NK-92 treated with Interleukin-12 subunit alpha and Interleukin-12 subunit beta, amount 100 ng/mL, for 24 hours (cell line): ENCODE measurements at regions not wholly inside any gene's neighbourhood (a gene's known extent, or its start where the extent isn't known, plus 50 kb on each side); places are given as distances from the start of the nearest gene placed in this dataset.

ENCODE experiments used
- DNase-seq: peaks from one replicate; lab custom pipeline; 2025; lab: John Stamatoyannopoulos, UW

- DNase-seq = no peak
These were observed 104.0 kb upstream of the FRMD6 start for GRCh38 chr14:51547701-51548100.

DNA sequence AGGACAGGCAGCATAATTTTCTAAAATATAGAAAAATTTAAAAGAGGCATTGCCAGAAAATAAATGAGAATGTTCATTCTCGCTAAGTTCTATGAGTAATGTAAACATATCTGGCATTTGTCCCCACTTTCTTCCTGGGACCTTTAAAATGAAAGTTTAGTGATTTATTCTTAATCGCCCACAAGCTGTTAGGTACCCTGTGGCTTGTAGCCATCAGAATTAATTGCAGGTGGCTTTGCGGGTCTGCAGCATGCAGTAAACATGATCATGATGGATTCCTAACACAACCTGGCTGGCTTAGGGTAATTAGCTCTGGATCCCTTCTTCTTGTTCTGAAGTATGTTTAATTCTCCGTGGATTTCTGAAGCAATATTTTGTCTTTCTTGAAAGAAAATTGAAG, 103.5 kb upstream of the FRMD6 start:
- no peak for DNase-seq

DNA sequence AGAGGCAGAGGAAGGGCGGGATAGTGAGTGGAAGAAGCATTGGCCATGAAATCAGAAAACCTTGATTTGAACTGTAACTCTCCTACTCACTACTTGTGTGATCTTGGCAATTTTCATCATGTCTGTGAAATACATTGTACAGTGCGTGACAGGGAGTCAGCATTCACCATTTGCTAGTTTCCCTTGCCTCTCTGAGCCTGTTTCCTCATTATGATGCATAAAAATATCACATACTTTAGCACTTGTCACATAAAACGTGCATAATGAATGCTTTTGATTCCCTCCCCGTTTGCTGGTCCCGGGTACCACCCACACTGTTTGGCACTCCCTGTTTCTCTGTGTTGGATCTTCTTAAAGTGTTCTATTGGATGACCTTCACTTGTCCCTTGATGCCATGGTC, 101.1 kb upstream of the FRMD6 start:
- no peak for DNase-seq

GRCh38 chr14:51552275-51552674, 99.4 kb upstream of the FRMD6 start:
- DNase-seq = no peak

DNA sequence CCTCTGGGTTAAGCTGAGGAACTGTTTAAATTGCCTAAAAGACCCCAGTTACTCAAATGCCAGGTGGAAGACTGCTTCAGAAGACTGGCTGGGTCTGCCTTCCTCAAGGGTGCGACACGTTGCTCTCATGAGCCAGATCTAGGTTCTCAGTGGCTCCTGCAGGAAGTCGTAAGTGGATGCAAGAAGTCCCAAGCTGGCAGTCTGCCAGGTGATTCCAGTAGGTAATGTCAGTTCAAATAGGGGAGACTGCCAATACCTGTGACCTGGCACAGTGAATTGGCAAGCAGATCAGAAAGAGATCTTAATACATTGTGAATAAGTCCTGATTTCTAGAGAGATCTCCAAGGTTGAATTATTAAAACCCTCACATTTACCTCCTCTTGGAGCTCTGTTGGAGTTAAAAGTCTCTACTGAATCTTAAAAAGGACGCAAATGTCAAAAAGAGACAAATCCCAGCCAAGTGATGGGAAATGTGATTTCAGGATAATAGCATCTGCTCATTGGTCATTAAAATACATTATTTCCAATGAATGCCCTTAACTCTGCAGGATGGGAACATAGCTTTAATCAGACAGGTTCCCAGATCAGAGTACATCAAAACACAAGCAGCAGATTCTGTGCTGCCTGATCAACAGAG, 98.8 kb upstream of the FRMD6 start:
- no peak for DNase-seq

GRCh38 chr14:51554339-51554920, 97.3 kb upstream of the FRMD6 start:
- DNase-seq = no peak

DNA sequence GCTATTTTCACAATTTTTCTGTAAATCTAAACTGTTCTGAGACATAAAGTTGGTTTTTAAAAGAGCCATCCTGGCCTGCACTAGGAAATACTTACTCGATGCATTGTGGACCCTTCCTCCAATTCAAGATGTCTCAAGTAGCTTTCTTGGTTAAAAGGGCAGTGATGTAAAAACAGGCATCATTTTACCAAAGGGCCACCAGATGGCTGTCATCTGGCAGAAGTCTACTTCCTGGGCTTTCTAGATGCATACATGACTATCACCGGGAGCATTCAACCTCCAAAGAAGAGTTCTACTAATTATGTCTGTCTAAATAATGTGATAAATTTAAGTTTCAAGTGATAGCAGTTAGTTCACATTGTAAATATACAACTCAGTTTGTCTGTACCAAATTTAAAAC, 96.8 kb upstream of the FRMD6 start:
- DNase-seq = no peak

DNA sequence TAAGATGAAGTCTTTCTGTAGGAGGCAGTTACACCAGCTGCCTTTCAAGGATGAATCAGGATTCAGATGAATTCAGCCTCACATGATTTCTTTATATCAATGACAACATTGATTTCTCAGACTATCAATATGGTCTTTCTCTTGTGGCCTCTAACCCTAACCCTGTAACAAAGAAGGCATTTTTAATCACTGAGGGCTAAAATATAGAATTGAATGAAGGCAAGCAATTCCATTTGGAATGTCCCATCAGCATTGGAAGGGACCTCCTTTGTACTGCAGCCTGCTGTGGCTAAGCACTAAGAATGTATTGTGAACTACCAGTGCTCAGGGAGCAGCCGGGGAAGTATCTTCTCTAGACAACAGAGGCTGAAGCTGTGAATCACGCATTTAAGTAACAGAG, 90.6 kb upstream of the FRMD6 start:
- no peak for DNase-seq

DNA sequence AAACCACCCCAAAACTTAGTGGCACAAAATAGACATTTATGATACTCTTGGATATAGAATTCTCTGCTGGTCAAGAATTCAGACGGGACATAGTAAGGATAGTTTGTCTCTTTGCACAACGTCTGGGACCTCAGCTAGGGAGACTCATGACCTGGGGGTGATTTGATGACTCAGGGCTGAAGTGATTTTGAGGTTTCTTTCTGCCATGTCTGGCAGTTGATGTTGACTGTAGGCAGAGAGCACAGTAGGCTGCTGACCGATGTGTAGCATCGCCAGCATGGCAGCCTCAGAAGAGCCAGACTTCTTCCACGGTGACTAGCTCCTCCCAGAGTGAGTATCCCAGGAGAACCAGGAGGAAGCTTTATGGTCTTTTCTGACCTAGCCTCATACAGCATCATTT, 88.9 kb upstream of the FRMD6 start:
- DNase-seq = no peak

- no peak for DNase-seq
These were observed 88.2 kb upstream of the FRMD6 start for GRCh38 chr14:51563560-51563959.

- no peak for DNase-seq
These were observed 87.2 kb upstream of the FRMD6 start for GRCh38 chr14:51564460-51564859.

- DNase-seq = no peak
These were observed 86.6 kb upstream of the FRMD6 start for GRCh38 chr14:51564986-51565604.

DNA sequence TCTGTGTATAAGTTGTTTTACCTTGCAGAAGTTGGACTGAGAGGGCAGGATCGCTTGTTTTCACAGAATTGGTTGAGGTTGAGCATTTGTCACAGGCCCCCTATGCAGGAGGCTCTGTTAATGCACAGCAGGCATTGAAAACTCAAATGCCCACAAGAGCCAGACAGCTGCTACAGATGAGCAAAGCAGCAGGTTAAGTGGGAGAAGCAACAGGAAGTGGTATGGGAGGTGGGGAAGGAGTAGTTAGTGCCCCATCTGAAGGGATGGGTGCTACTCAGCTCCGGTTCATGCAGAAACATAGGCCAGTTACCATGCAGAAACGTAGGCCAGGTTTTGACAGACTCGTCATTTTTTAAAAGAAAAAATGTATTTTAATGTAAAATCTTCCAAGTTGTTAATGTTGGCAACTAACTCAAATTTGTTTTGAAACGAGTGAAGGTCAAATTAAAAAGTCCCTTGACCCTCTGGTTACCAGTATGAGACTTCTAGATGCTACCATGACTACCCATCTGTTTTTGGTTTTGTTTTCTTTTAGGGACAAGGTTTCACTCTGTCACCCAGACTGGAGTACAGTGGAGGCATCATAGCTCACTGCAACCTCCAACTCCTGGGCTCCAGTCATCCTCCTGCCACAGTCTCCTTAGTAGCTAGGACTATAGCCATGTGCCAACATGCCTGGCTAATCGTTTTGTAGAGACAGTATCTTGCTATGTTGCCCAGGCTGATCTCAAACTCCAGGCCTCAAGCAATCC, 84.7 kb upstream of the FRMD6 start:
- DNase-seq = no peak

- DNase-seq = no peak
These were observed 83.3 kb upstream of the FRMD6 start for GRCh38 chr14:51568366-51568765.

DNA sequence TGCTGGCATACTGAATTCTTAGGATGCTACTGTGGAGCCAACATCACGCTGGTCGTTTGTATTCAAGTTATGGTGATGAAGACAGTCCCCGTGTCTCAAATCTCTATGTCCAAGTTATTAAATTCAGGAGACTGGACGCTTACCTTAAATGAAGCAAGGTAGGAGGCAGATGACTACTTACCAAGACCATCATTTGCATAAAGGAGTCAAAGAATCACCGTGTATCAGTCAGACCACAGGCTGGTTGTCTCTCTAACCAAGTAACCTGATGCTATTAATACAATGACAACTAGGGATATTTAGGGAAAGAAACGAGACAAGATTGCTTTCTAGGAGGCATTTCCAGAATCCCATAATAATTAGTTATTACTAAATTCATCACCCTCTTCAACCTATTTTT, 78.1 kb upstream of the FRMD6 start:
- no peak for DNase-seq

GRCh38 chr14:51574009-51574408, 77.7 kb upstream of the FRMD6 start:
- no peak for DNase-seq

- DNase-seq = no peak
These were observed 76.2 kb upstream of the FRMD6 start for GRCh38 chr14:51575349-51576116.

- DNase-seq = no peak
These were observed 75.6 kb upstream of the FRMD6 start for GRCh38 chr14:51576117-51576430.

GRCh38 chr14:51576879-51577278, 74.8 kb upstream of the FRMD6 start:
- no peak for DNase-seq

DNA sequence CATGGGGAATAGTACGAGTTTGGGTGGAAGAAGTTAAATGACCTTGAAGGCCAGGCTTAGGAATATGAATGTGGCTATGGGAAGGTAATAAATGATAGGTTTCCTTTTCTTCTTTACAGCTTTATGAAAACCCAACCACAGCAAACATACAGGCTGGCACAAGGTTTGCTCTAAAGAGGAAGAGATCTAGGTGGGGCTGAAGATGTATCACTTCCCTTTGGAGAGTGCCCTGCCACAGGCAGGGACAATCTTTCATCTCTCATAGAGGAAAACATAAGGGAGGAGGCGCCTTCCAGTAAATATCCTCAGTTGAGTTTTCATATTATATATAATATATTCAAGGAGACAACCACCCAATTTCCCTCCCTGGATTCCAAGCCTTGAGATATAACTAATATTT, 72.9 kb upstream of the FRMD6 start:
- DNase-seq = no peak

DNA sequence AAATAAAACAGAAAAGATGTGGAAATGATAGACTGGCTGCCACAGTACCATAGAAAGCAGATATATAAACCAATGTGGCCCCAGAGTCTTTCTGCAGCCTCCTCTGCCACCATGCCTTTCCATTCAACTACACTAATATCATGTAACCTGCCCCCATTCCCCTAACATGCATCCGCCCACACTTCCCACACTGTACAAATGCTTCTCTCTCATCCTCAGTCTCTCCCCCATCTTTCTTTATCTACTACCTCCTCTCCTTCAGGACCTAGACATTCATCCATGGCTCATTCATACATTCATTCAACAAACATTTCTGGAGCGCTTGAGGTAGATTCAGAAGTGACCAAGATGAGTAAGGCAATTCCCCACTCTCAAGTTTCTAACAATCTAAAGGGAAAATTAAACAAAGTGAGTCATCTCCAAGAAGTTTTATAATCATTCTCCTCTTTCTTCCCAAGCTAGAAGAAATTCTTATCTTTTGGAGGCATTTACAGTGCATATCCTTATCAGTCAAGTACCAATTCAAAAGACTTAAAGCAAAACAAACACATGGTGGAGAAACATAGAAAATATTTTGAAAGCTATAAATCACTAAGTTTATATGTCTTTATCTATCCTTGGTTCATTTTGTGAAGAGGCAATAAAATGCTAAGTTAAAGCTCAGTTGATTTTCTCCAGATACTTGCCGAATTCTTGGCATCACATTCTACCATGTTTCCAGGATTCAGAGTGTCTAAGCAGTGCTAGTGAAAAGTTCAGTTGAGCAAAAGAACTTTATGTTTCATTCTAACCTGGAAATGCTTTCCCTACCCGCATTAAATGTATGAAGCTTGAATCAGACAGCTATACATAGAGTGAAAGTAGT, 70.5 kb upstream of the FRMD6 start:
- no peak for DNase-seq

GRCh38 chr14:51582437-51582836, 69.3 kb upstream of the FRMD6 start:
- DNase-seq = no peak
